HG03558 (cell line): ENCODE measurements at regions not wholly inside any gene's neighbourhood (a gene's known extent, or its start where the extent isn't known, plus 50 kb on each side); places are given as distances from the start of the nearest gene placed in this dataset.
A peak's percentile ranks its signal among the peaks of the same experiment; 100 is the strongest.

ENCODE experiments used
- ATAC-seq: cut with Tn5 transposase; IDR thresholded peaks from one replicate; pipeline ENCODE4 v1.9.1; 2021; ENCODE audit warnings: moderate number of reproducible peaks; ENCODE audit not compliant: unreplicated experiment; ENCODE audit errors: extremely low read depth

- ATAC-seq: no peak
Measured at GRCh38 chr6:79864421-79864820, 82.9 kb downstream of the ELOVL4 start.

- no peak for ATAC-seq
Measured at GRCh38 chr6:79864001-79864400, 83.4 kb downstream of the ELOVL4 start.

- no peak for ATAC-seq
Measured at GRCh38 chr6:79863566-79863965, 83.8 kb downstream of the ELOVL4 start.

DNA sequence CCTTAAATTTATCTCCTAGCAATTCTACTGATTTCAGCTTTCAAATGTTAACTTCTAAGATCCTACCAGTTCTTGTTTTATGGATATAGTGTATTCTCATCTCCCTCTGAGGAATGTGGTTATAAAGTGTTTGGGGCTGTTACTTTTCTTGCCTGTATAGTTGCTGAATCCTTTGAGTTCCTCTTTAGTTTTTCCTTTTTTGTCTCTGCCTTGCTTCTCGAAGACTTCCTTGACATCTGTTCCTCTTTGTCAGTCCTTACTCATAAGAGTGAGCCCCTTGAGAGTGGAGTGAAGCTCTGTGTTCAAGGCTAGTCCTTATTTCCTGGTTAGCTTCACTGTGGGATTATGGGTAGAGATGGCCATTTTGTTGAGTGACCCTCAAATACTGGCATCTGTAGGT is 84.6 kb downstream of the ELOVL4 start:
- ATAC-seq: no peak

GRCh38 chr6:79862126-79862525 is 85.2 kb downstream of the ELOVL4 start:
- ATAC-seq: no peak

DNA sequence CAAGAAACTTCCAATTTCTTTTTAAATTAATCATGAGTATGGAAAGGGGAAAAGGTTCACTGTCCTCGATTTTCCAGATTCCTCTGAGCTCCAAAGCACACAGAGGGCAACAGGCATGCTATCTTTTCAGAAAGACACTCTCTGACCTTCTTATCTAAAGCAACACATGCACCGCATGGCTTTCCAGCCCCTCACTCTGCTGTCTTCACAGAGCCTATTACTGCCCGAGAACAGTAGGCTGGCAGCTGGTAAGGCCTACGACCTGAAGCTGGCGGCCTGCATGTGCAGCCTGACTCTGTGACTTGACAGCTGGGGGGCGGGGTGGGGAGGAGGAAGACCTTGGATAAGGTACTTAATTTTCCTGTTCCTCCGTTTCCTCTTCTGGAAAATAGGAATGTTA is 86.3 kb downstream of the ELOVL4 start:
- no peak for ATAC-seq

GRCh38 chr6:79847426-79847825 is 99.9 kb downstream of the ELOVL4 start:
- no peak for ATAC-seq

- ATAC-seq: peak; percentile 37
Measured at GRCh38 chr6:79842376-79843040, 104.8 kb downstream of the ELOVL4 start.

DNA sequence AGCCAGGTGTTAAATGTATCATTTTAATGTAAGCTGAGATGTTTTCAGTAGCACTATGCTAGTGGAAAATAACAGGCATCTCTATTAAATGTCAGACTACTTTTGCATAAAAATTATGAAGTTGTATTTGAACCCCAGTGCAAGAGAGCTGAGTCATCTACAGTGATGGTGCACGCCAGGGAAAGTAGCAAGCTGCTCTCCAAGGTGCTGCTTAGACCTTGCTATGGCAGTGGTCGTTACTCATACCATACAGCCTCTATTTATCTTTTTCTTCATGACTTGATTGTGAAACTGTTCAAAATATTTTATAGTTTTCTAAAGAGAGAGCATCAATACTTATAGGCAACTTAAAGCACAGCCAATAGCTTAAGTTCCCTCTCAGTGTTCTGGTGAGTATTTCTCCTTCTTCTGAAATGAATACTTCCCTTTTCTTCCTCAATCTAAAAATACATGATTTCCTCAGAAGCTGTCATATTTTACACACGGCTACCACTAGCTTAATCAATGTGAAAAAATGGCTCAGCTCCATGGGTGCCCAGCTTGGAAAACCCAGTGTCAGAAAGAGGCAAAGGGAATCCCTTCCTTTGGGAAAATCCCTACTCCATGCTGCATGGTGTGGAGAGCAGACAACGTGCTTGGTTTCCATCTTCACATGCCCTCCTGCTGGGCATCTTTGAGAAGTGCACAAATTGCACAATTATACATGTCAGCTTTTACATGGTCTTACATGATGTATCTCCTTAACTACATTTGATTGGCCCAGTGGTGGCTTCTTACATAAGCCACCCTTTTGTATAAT is 105.6 kb downstream of the ELOVL4 start:
- ATAC-seq: no peak

DNA sequence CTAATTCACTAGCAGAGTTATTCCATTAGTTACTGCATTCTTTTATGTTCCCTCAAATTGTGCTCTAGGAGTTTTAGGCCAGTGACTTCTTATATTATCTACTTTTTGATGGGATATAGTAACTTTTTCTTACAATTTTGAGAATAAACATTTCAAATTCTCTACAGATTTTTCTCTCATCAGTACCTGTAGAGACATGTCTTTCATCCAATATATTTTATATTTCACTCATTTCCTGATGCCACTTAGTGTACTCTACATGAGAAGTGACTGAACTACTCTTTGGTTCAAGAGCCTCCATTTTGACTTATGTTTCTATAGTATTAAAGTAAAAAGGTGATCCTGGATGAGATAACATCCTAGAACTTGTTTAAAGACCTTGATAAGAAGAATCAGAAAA is 108.5 kb downstream of the ELOVL4 start:
- no peak for ATAC-seq

GRCh38 chr6:79833964-79834284 is 113.4 kb downstream of the ELOVL4 start:
- ATAC-seq: no peak

- no peak for ATAC-seq
Measured at GRCh38 chr6:79833264-79833963, 113.9 kb downstream of the ELOVL4 start.

- no peak for ATAC-seq
Measured at GRCh38 chr6:79832723-79833122, 114.6 kb downstream of the ELOVL4 start.

DNA sequence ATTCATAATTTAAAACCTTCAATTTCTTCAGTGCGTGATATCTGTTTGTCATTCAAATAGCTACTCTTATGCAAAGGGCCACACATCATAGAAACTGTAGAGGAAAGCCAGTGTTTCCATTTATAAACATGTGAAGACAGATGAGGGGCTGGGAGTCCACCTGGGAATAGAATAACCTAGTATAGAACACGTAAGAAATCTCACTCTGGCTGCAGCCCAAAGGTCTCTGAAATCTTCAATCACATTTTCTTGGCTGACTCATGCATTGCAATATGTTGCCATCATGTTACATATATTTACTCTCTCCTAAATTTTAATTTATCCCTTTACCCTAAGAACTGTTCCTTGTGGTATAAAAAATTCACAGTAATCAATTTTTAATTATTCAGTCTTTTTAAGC is 123.2 kb downstream of the ELOVL4 start:
- no peak for ATAC-seq

DNA sequence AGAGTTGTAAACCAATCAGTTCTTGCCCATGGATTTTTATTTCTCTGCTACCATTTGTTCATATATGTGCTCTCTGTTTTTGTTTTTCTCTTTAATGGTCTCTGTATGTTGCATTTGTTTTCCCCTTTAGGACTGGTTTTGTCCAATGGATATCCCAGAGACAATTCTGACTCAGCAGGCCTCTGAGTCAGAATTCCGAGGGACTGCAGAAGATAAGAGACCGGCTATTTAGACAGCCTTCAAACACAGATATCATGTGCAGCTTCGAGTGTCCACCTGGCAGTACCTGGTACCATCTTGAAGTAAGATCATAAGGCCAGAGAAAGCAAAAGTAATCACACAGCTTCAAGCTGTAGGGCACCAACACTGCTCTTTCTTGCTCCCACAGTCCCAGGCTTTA is 125.5 kb downstream of the ELOVL4 start:
- ATAC-seq: no peak

DNA sequence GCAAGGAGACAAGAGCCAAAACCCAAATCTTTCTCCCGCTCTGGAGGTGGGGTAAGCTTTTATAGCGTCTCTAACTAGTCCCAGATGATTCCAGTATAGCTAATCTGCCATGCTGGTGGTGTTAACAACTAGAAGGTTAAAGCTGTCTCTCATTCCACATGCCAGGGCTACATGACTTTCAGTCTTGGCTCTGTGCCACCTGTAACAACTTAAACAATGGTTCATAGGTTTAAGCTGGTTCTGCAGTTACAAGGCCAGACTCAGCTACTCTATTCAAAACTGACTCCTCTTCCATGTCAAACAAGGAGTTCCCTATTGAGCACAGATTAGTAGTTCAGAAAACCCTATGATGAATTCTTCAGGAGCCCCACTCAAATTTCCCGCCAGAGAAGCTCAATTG is 128.9 kb downstream of the ELOVL4 start:
- ATAC-seq: no peak

DNA sequence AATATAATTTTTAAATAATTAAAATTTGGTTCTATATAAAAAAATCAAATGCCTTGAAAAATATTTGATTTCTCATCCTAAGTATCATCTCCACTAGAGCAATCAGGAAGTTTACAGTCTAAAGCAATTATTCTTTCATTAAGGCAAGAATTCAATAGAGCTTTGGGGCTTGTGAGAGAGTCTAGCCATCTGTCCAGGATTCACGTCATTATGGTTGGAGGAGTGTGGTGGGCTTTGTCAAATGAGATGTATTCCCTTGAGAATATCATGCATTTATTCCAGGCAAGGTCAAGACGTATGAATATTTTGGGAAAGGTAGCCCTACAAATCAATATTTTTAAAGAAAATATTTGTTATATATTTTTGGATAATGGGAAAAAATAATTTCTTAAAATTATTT is 132.4 kb downstream of the ELOVL4 start:
- no peak for ATAC-seq

GRCh38 chr6:79813854-79814709 is 133.3 kb downstream of the ELOVL4 start:
- peak; percentile 91 for ATAC-seq

DNA sequence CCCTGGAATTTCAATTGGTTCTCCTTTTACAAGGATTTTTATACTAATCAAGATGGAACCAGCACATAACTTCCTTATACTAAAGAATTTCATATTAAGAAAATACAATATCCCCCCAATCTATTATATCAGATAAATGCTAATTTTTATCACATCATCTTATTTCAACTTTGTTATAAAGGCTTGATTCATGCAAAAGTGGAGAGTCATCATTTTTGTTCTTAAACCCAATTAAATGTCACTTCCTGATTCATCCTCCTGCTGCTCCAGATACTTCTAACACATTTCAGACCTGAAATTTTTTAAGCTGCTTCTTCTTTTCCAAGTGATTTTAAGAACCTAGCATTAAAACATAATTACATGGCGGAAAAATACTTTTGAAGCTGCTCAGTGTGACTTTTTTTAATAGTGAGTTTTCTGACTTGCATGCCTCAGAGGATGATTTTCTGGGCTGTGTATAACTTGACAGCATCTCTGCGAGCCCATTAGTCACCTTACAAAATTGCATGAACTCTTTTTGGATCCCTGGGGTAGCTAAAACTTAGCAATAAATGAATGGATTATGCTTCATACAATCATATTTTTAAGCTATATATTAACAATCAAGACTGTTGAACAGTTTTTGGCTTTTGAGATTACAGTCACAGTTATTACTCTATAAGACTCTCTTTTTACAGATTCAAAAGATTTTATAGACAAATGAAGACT is 134.1 kb downstream of the ELOVL4 start:
- no peak for ATAC-seq

- ATAC-seq: no peak
Measured at GRCh38 chr6:79812195-79812594, 135.2 kb downstream of the ELOVL4 start.
